Effector memory CD4-positive, alpha-beta T cell (primary cell): ENCODE measurements at regions not wholly inside any gene's neighbourhood (a gene's known extent, or its start where the extent isn't known, plus 50 kb on each side); places are given as distances from the start of the nearest gene placed in this dataset.

Source experiments
- DNase-seq, 3 donors: peaks; one replicate each; pipeline ENCODE4 v3.0.0-alpha.2; 2020
- H3K27ac ChIP-seq: 2 replicates; pipeline ENCODE4 v1.7.0; 2013; ENCODE audit warnings: mild to moderate bottlenecking, low read length, moderate library complexity; ENCODE audit not compliant: insufficient read depth, poor library complexity, severe bottlenecking
- H3K27me3 ChIP-seq: replicated peaks from 2 replicates; pipeline ENCODE4 v1.7.0; 2013; ENCODE audit warnings: mild to moderate bottlenecking, low read length; ENCODE audit not compliant: insufficient read depth, control insufficient read depth, poor library complexity, severe bottlenecking
- H3K36me3 ChIP-seq: 2 replicates; pipeline ENCODE4 v1.7.0; 2013; ENCODE audit warnings: mild to moderate bottlenecking, low read length, moderate library complexity; ENCODE audit not compliant: control insufficient read depth, insufficient read depth
- H3K4me1 ChIP-seq: 2 replicates; pipeline ENCODE4 v1.7.0; 2013; ENCODE audit warnings: low read length, mild to moderate bottlenecking; ENCODE audit not compliant: control insufficient read depth, insufficient read depth, poor library complexity, severe bottlenecking
- H3K4me3 ChIP-seq: 2 replicates; pipeline ENCODE4 v1.7.0; 2013; ENCODE audit warnings: low read length, low read depth, mild to moderate bottlenecking; ENCODE audit not compliant: insufficient read depth, poor library complexity, severe bottlenecking
- H3K9me3 ChIP-seq: 2 replicates; pipeline ENCODE4 v1.7.0; 2013; ENCODE audit warnings: mild to moderate bottlenecking, low read length, moderate library complexity; ENCODE audit not compliant: control insufficient read depth

DNA sequence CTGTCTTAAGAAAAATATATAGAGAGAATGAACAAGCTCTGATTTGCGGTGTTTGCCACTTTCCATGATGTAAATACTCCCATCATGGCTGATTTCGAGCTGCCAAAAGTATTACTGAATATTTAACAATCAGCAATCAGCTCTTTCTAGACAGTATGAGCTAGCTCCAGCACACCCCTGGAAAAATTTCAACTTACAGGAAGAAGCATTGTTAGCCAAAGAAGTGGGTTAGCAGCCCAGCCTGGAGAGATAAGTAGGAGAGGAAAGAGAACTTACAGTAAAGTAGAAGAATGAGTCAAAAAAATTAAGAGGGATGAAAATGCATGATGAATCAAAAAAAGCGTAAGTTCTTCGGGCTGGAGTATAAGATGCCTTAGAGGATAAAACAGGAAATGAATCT lies 60.6 kb upstream of the ANK3 start:
- H3K4me3 ChIP-seq: no peak overlapping the region
- no peaks in the 10 kb centered on the region for H3K27me3 ChIP-seq
- no peak for DNase-seq
- H3K27ac ChIP-seq: no peak overlapping the region
- H3K9me3 ChIP-seq: no peaks in the 10 kb centered on the region
- H3K36me3 ChIP-seq: peaks cover 5% of the 10 kb centered on the region
- no peaks in the 10 kb centered on the region for H3K4me1 ChIP-seq

DNA sequence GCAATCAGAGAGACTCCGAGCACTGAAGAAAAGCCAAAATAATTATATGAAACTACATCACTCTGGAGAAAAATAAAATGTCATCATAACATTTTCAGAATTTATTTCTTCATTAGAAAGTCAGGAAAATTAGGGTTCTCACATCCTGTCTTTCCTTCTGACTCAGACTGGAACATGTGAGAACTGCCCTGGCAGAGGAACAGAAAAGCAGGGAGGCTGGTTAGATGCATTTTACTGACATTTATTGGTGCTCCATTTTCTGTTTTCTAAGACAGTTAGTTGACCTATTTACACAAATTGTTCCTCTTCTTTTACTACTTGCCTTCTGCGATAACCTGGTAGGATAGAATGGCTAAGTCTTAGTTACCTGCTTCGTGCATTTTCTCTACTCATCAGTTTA lies 58.6 kb upstream of the ANK3 start:
- DNase-seq: no peak
- no peaks in the 10 kb centered on the region for H3K4me1 ChIP-seq
- H3K4me3 ChIP-seq: no peak overlapping the region
- no peak overlapping the region for H3K27ac ChIP-seq
- H3K36me3 ChIP-seq: peaks cover 5% of the 10 kb centered on the region
- no peaks in the 10 kb centered on the region for H3K9me3 ChIP-seq
- H3K27me3 ChIP-seq: no peaks in the 10 kb centered on the region

DNA sequence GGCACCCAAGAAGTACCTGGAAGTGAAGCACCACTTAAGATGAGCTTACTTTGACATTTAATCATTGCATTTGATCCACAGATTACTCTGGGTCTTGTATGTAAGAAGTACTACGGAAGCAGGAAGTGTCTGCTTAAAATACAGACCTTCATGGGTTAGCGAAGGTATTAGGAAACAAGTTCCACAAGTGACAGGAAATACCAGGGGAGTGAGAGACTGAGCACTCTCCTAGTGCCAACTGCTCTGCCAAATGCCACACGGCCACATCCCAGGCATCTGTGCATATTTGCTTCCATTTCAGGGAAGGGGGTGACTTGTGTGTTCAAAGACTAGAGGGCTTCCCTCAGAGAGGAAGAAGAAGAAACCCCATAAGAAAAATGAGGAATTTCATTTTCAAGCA lies 57.2 kb upstream of the ANK3 start:
- no peak overlapping the region for H3K27ac ChIP-seq
- DNase-seq: no peak
- H3K4me3 ChIP-seq: no peak overlapping the region

DNA sequence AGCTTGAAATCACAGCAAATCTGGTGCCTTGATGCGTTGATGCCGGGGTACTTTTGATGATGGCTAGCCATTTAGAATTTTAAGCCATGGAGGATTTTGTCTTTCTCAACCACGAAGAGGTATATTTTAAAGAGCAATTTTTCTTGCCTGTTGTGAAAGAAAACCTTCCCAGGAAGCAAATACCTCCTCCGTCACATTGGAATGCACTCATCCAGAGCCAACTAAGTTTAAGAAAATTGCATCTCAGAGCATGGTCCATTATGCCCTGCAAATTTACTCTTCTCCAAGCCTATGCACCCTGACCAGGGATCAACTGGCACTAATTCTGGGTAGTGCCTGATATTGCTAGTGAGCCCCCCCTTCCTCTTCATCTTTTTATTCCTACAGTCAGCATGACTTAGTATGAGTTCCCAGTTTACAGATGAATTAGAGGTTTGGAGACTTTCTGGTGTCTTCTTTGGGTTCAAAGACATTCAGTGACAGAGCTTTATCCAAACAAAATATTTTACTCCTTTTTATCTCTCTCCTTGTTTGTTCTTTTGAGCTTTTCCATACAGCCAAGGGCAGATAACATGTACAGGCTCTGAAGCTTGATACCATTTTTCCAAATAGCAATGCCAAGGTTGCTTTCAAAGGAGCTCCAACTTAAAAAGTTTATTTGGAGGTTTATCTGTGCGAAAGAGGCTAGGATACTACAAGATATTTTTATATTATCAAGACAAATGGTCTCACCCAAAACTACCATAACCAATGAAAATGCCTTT lies 56.6 kb upstream of the ANK3 start:
- no peaks in the 10 kb centered on the region for H3K27me3 ChIP-seq

More for the DNA sequence above, 57.2 kb upstream of the ANK3 start:
- H3K4me1 ChIP-seq: no peaks in the 10 kb centered on the region
- no peaks in the 10 kb centered on the region for H3K9me3 ChIP-seq
- H3K27me3 ChIP-seq: no peaks in the 10 kb centered on the region
- H3K36me3 ChIP-seq: no peaks in the 10 kb centered on the region

DNA sequence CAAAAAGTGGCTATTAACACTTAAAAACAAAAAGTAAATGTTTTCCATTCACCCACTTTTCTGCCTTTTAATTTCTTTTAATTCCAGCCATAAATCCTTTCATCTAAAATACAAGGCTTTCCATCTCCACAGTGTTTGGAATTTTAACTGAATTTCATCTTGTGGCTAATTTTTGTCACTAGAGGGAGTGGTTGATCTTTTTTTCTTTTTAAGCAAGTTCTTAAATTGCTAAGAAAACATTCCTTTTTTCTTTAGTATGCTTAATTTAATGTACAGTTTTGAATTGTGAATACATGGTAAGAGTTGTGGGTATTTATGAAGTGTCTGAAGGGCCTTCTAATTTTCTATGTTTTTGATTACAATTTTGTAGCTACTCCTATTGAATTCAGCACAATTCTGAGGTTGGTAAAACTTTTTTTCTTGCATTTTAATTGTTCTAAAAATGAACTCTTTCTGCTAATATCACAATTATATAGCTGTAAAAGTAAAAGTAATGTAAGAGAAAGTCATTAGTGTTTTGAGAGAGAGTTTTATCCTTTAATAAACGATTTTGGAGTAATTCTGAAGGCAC lies 54.9 kb upstream of the ANK3 start:
- H3K36me3 ChIP-seq: no peaks in the 10 kb centered on the region
- no peaks in the 10 kb centered on the region for H3K4me1 ChIP-seq
- H3K9me3 ChIP-seq: no peaks in the 10 kb centered on the region
- no peaks in the 10 kb centered on the region for H3K27me3 ChIP-seq
- H3K4me3 ChIP-seq: no peak overlapping the region
- DNase-seq: no peak
- no peak overlapping the region for H3K27ac ChIP-seq

More for the DNA sequence above, 56.6 kb upstream of the ANK3 start:
- H3K36me3 ChIP-seq: no peaks in the 10 kb centered on the region
- H3K9me3 ChIP-seq: no peaks in the 10 kb centered on the region
- H3K27ac ChIP-seq: no peak overlapping the region
- no peaks in the 10 kb centered on the region for H3K4me1 ChIP-seq
- no peak overlapping the region for H3K4me3 ChIP-seq
- DNase-seq: no peak

DNA sequence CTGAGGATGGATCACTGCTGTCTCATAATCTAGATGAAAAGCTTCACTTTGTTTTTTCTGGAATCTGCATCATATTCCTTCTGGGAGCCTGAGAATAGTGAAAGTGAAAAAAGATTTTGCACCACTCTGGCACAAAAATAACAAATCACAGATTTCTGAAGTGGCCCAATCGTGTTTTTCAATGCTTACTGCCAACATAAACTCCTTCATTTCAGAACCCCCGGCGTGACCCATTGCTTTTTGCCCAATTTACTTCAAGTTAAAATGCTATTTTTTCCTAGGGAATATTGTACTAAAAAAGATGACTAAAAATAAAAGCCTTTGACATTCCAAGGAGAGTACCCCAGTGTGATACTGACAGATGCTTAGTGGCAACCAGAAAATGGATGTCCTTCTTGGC lies 53.7 kb upstream of the ANK3 start:
- H3K4me3 ChIP-seq: no peak overlapping the region

DNA sequence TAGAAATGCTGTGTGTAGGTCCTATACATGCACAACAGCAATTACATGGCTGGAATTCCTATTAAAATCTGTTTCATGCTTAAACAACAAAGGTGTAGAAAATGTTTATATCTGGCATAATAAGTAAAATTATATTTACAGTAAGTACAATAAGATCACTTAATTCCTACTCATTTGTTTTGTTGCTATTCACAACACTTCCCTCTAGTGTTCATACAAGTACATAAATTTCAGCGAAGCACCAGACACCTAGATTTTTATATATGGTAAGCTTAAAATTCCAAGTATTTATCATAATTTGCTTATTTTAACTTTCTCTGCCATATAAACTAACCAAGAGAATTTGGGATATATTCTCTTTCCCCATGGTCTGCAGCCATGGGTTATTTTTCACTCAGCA lies 51.8 kb upstream of the ANK3 start:
- H3K9me3 ChIP-seq: no peaks in the 10 kb centered on the region
- no peak for DNase-seq
- no peak overlapping the region for H3K27ac ChIP-seq
- H3K36me3 ChIP-seq: no peaks in the 10 kb centered on the region
- no peak overlapping the region for H3K4me3 ChIP-seq
- no peaks in the 10 kb centered on the region for H3K27me3 ChIP-seq
- H3K4me1 ChIP-seq: no peaks in the 10 kb centered on the region

More for the DNA sequence above, 53.7 kb upstream of the ANK3 start:
- no peak overlapping the region for H3K27ac ChIP-seq
- H3K36me3 ChIP-seq: no peaks in the 10 kb centered on the region
- H3K27me3 ChIP-seq: no peaks in the 10 kb centered on the region
- H3K4me1 ChIP-seq: no peaks in the 10 kb centered on the region
- no peak for DNase-seq
- H3K9me3 ChIP-seq: no peaks in the 10 kb centered on the region

DNA sequence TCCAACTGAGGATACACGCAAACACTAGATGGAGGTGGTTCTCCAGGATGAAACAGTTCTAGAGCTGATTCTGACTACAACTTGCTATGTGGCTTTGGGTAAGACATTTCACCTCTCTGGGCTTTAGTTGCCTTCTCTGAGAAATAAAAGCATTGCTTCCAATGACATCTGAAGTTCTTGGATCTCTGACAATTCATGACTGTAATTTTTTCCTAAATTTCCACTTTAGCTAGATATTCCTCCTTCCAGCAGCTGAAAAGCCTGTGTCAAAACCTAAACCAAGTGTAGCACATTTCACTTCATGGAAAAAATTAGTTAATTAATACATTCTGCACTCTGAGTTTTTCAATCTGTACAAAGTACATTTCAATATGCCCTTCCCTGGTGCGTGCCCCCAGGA lies 50.0 kb upstream of the ANK3 start:
- no peaks in the 10 kb centered on the region for H3K9me3 ChIP-seq
- H3K4me1 ChIP-seq: no peaks in the 10 kb centered on the region
- H3K27me3 ChIP-seq: no peaks in the 10 kb centered on the region
- H3K4me3 ChIP-seq: no peak overlapping the region
- no peak overlapping the region for H3K27ac ChIP-seq
- DNase-seq: no peak
- H3K36me3 ChIP-seq: no peaks in the 10 kb centered on the region
